Common myeloid progenitor, CD34-positive (primary cell): ENCODE measurements at regions not wholly inside any gene's neighbourhood (a gene's known extent, or its start where the extent isn't known, plus 50 kb on each side); places are given as distances from the start of the nearest gene placed in this dataset.

Source experiments
- CTCF ChIA-PET: fragments of 350-600 bp; sonication (Branson Sonifier 250); formaldehyde crosslinking; loops from one replicate; lab custom pipeline; 2021; ENCODE audit warnings: antibody characterized with exemption; lab: Charles Lee
- POLR2A ChIA-PET: fragments of 350-600 bp; sonication (Branson Sonifier 250); formaldehyde crosslinking; loops from one replicate; lab custom pipeline; 2021; ENCODE audit warnings: antibody characterized with exemption; lab: Charles Lee
- DNase-seq, 3 donors: peaks; one replicate each; pipeline versions ENCODE4 v3.0.0 to v3.0.0-alpha.2; 2013
- H3K27ac ChIP-seq, 2 experiments: 1 replicate in 1 of 2; 2 replicates in 1 of 2; pipeline ENCODE4 v1.7.0; 2013; ENCODE audit warnings: inconsistent platforms in 2 of 2, low read length in 2 of 2, mild to moderate bottlenecking in 2 of 2, low read depth in 1 of 2, moderate library complexity in 1 of 2; ENCODE audit not compliant: severe bottlenecking in 2 of 2, insufficient read depth in 1 of 2, poor library complexity in 1 of 2
- H3K27me3 ChIP-seq, 5 experiments: replicated peaks in 2 of 5; 1 replicate in 3 of 5; 2 replicates in 2 of 5; pipeline versions ENCODE4 v1.6.1 to v1.7.0; 2013; ENCODE audit warnings: low read length in 4 of 5, mild to moderate bottlenecking in 2 of 5, moderate library complexity in 2 of 5, inconsistent platforms in 1 of 5; ENCODE audit not compliant: insufficient read depth in 5 of 5, control insufficient read depth in 4 of 5
- H3K36me3 ChIP-seq, 4 experiments: 1 replicate in 2 of 4; 2 replicates in 2 of 4; pipeline versions ENCODE4 v1.6.1 to v1.7.0; 2013; ENCODE audit warnings: low read length in 3 of 4, control low read depth in 1 of 4, mild to moderate bottlenecking in 1 of 4; ENCODE audit not compliant: control insufficient read depth in 4 of 4, insufficient read depth in 4 of 4
- H3K4me1 ChIP-seq, 4 experiments: 1 replicate in 3 of 4; 2 replicates in 1 of 4; pipeline versions ENCODE4 v1.6.1 to v1.7.1; 2013; ENCODE audit warnings: low read length in 3 of 4, mild to moderate bottlenecking in 3 of 4, control low read depth in 1 of 4, inconsistent platforms in 1 of 4, moderate library complexity in 1 of 4; ENCODE audit not compliant: control insufficient read depth in 4 of 4, insufficient read depth in 4 of 4; ENCODE audit errors: control extremely low read depth in 1 of 4
- H3K4me3 ChIP-seq, 7 experiments: 1 replicate in 4 of 7; 2 replicates in 3 of 7; pipeline versions ENCODE4 v1.5.1 to v1.7.0; 2013; ENCODE audit warnings: mild to moderate bottlenecking in 7 of 7, low read length in 6 of 7, moderate library complexity in 6 of 7, inconsistent platforms in 2 of 7, low read depth in 2 of 7, control low read depth in 1 of 7; ENCODE audit not compliant: insufficient read depth in 4 of 7, control insufficient read depth in 1 of 7; ENCODE audit errors: extremely low read depth in 1 of 7
- H3K9me3 ChIP-seq, 5 experiments: 1 replicate in 4 of 5; 2 replicates in 1 of 5; pipeline versions ENCODE4 v1.6.1 to v1.7.1; 2013; ENCODE audit warnings: low read length in 4 of 5, mild to moderate bottlenecking in 2 of 5, inconsistent platforms in 1 of 5, low read depth in 1 of 5, moderate library complexity in 1 of 5; ENCODE audit not compliant: control insufficient read depth in 4 of 5, insufficient read depth in 2 of 5; ENCODE audit errors: control extremely low read depth in 1 of 5
- WGBS: methylation state at CpG from one replicate; pipeline ENCODE4 v1.1.5; 2013; ENCODE audit not compliant: insufficient coverage; 5-methylcytosine and 5-hydroxymethylcytosine counted together

DNA sequence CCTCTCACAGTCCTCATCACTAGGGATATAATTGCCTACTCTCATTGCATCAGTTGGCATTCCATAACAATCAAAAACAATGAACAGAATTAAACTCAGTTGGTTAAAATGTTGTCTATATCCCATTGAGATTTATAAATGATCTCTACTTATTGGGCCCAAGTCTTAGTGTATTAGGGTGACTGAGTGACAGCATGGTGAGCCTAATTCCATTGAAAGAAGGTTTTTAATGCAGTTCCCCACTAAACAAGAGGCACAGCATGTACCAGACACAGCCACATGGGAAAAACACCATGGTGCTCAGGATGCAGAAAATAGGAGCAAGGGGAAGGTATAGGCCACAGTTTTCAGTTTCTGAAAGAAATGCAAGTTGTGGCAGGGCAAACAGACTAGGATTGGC lies 208.4 kb downstream of the RFC3 start:
- H3K27ac ChIP-seq = no peak overlapping the region
- POLR2A ChIA-PET = no interaction called here
- no peaks in the 10 kb centered on the region for H3K36me3 ChIP-seq
- CTCF ChIA-PET = no interaction called here
- no peak for DNase-seq
- H3K9me3 ChIP-seq = peaks cover 2 to 10% (median 4%) of the 10 kb centered on the region in 5 experiments
- H3K4me3 ChIP-seq = no peak overlapping the region
- H3K4me1 ChIP-seq = no peaks in the 10 kb centered on the region
- H3K27me3 ChIP-seq = no peaks in the 10 kb centered on the region

DNA sequence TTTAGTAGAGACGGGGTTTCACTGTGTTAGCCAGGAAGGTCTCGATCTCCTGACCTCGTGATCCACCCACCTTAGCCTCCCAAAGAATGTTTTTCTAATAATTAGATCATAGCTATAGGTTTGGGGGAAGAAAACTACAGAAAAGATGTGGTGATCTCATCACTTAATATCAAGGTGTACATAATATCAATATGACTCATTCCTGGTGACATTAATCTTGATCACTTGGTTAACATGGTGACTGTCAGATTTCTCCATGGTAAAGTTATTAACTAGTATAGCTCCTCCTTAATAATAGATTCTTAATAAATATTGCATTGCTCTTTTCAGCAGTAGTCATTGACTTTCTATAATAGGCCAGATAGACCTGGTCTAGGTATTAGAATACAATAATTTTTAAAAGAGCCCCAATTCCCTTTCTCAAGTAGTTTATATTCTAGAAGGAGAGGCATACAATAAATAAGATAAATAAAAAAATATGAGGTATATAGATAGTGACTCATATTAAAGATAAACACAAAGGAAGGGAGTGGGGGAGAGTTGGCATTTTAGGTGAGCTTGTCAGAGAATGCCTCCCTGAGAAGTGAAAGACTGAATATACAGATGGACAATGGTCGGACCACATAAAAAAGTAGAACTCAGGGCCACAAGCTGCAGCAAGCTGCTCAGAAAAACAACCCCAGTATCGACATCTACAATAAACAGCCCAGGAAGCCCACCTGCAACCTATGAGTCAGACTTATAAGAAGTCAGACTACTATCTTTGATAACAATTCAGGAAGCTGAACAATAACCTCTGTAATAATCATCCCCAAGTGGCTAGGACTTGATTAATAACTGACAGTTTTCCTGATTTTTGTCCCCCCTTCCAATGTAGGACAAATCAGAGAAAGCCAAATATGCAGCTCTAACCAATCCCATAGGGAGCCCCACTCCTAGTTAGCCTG lies 210.8 kb downstream of the RFC3 start:
- Histone ChIP-seq H3K4me1 (no peaks in the 10 kb centered on the region), H3K4me3 (no peak overlapping the region), H3K27me3 (no peaks in the 10 kb centered on the region), H3K27ac (no peak overlapping the region), H3K9me3 (peaks cover 0 to 9% (median 0%) of the 10 kb centered on the region in 5 experiments), H3K36me3 (no peaks in the 10 kb centered on the region)
- POLR2A ChIA-PET = interaction anchor here (0.6 kb wide), 1 partner anchor 1293 kb away, joined by 4 read pairs; no protein-coding TSS in a partner anchor
- CTCF ChIA-PET = no interaction called here
- 80% methylated on average over 1 of the region's 5 CpGs for WGBS
- no peak for DNase-seq

DNA sequence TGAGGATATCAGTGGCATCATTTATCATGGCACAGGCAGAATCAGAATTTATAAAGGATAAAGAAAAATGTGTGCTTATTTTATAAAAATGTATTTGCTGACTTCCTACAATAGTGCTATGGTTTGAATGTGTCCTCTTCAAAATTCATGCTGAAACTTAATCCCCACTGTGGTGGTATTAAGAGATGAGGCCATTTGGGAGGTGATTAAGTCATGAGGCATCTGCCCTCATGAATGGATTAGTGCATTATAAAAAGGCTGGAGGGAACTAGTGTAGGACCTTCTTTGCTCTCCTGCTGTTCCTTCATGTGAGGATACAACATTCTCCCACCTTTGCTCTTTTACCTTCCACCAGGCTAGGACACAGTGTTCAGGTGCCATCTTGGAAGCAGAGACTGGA lies 212.8 kb downstream of the RFC3 start:
- DNase-seq = no peak
- ChIA-PET POLR2A (no interaction called here), CTCF (no interaction called here)
- H3K4me1 ChIP-seq = no peaks in the 10 kb centered on the region
- no peaks in the 10 kb centered on the region for H3K36me3 ChIP-seq
- H3K27ac ChIP-seq = no peak overlapping the region
- H3K4me3 ChIP-seq = no peak overlapping the region
- peaks cover 0 to 9% (median 0%) of the 10 kb centered on the region in 5 experiments for H3K9me3 ChIP-seq
- no peaks in the 10 kb centered on the region for H3K27me3 ChIP-seq

DNA sequence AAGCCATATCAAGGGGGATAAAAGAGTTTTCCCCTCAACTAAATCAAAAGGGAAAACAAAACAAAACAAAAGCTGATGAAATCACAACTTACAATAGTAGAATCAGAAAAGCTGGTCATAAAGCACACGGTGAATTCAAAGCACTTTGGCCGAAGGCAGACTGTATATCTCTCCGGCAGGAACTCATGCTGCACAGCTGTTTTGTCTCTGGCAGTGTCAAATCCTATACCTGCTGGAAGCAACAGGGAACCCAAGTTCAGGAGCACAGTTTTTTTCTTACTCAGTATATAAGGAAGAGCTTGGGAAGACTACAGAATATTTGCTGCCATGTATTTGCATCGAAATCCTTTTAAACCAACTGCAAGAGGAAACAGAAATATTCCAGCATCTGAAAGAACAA lies 213.7 kb downstream of the RFC3 start:
- Histone ChIP-seq H3K27ac (no peak overlapping the region), H3K4me1 (no peaks in the 10 kb centered on the region), H3K27me3 (no peaks in the 10 kb centered on the region), H3K36me3 (no peaks in the 10 kb centered on the region), H3K9me3 (peaks cover 0 to 7% (median 0%) of the 10 kb centered on the region in 5 experiments), H3K4me3 (no peak overlapping the region)
- no peak for DNase-seq
- CTCF ChIA-PET = no interaction called here
- POLR2A ChIA-PET = no interaction called here
- 100% methylated on average over 4 of the region's 4 CpGs for WGBS

DNA sequence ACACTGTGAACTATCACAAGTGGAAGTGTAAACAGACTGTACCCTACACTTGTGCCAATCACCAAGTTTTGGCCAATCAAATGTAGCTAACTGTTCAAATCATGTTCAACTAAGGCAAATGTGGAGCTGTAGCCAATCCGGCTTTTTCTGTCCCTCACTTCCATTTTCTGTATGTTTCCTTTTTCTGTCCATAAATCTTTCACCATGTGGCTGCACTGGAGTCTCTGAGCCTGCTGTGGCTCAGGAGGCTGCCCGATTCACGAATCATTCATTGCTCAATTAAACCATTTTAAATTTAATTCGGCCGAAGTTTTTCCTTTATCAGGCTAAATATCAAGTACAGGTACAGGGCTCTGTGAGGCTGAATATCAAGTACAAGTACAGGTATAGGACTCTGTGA lies 216.5 kb downstream of the RFC3 start:
- CTCF ChIA-PET = no interaction called here
- Histone ChIP-seq H3K27ac (no peak overlapping the region), H3K4me3 (no peak overlapping the region), H3K36me3 (no peaks in the 10 kb centered on the region), H3K4me1 (no peaks in the 10 kb centered on the region), H3K9me3 (peaks cover 0 to 2% (median 0%) of the 10 kb centered on the region in 5 experiments), H3K27me3 (no peaks in the 10 kb centered on the region)
- no peak for DNase-seq
- 31% methylated on average over 1 of the region's 5 CpGs for WGBS
- POLR2A ChIA-PET = no interaction called here

DNA sequence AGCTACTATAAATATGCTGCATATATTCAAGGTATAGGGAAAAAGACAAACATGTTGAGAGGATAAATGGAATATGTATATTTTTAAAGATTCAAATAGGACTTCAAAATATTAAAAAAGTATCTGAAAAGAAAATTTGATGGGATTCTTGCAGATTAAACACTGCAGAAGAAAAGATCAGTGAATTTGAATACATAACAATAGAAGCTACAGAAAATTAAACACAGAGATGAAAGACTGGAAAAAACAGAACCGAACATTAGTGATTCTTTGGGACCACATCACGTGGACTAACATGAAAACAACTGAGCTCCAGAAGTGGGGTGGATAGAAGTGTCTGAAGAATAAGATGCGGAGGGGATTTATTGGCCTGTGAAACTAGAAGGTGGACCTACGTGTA lies 217.2 kb downstream of the RFC3 start:
- H3K9me3 ChIP-seq = no peaks in the 10 kb centered on the region
- H3K27me3 ChIP-seq = no peaks in the 10 kb centered on the region
- CTCF ChIA-PET = no interaction called here
- no peak overlapping the region for H3K4me3 ChIP-seq
- 100% methylated on average over 4 of the region's 4 CpGs for WGBS
- DNase-seq = no peak
- H3K36me3 ChIP-seq = no peaks in the 10 kb centered on the region
- POLR2A ChIA-PET = no interaction called here
- no peaks in the 10 kb centered on the region for H3K4me1 ChIP-seq
- no peak overlapping the region for H3K27ac ChIP-seq

DNA sequence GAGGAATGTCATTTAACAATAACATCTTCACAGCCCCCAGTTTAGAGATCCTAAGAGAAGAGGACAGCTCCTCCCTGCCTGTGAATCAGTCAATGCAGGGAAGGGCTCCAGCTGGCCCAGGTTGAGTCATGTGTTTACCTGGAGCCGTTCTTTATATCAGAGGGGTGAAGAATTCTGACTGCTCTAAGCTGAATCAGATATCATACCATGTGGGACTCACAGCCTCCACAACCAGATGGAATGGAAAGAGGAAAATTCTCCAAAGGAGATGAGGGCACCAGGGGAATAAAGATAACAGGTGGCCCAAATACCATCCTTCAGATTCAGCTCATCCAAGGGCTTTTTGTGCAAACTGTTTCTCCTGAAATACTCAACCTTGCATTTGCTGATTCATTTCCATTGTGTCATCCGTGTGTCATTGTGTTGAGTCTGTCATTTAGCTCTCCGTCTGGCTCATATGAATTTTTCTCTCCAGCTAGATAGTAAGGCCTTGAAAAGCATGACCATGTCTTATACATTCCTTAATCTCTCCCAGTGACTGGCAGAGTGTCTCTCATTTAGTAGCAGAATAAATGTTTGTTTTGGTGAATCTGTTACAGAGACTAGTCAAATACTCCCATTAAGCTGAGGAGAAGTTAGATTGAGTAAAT lies 217.9 kb downstream of the RFC3 start:
- no peak for DNase-seq
- ChIA-PET POLR2A (no interaction called here), CTCF (no interaction called here)
- H3K4me3 ChIP-seq = no peak overlapping the region
- no peaks in the 10 kb centered on the region for H3K9me3 ChIP-seq
- 100% methylated on average over 2 of the region's 3 CpGs for WGBS
- H3K27ac ChIP-seq = no peak overlapping the region
- H3K27me3 ChIP-seq = peaks cover 0 to under 1% (median 0%) of the 10 kb centered on the region in 5 experiments
- no peaks in the 10 kb centered on the region for H3K4me1 ChIP-seq
- H3K36me3 ChIP-seq = no peaks in the 10 kb centered on the region
